ENCODE measurements at regions not wholly inside any gene's neighbourhood (a gene's known extent, or its start where the extent isn't known, plus 50 kb on each side); places are given as distances from the start of the nearest gene placed in this dataset.

GRCh38 chrX:120769576-120770341, 105.9 kb downstream of the CT47B1 start:
- peak; percentile 37; the same call in 1 of the 2 replicates for TF ChIP-seq CTCF (IDR thresholded peaks at IDR 0.05; ENCODE audit: borderline replicate concordance, insufficient read depth, low read depth, low read length)
- H3K4me3 ChIP-seq (ENCODE audit: low read depth, low read length), result no peak overlapping the region

GRCh38 chrX:120768681-120769080, 107.0 kb downstream of the CT47B1 start:
- TF ChIP-seq CTCF (IDR thresholded peaks at IDR 0.05; ENCODE audit: borderline replicate concordance, insufficient read depth, low read depth, low read length), result no peak
- no peak overlapping the region for H3K4me3 ChIP-seq (ENCODE audit: low read depth, low read length)

- H3K4me3 ChIP-seq (ENCODE audit: low read depth, low read length), result no peak overlapping the region
- TF ChIP-seq CTCF (IDR thresholded peaks at IDR 0.05; ENCODE audit: borderline replicate concordance, insufficient read depth, low read depth, low read length), result no peak
Observed at GRCh38 chrX:120768254-120768653, 107.4 kb downstream of the CT47B1 start.

- TF ChIP-seq CTCF (IDR thresholded peaks at IDR 0.05; ENCODE audit: borderline replicate concordance, insufficient read depth, low read depth, low read length), result no peak
Observed at GRCh38 chrX:120763269-120763668, 112.4 kb downstream of the CT47B1 start.

GRCh38 chrX:120761810-120762209, 113.9 kb downstream of the CT47B1 start:
- no peak overlapping the region for H3K4me3 ChIP-seq (ENCODE audit: low read depth, low read length)
- TF ChIP-seq CTCF (IDR thresholded peaks at IDR 0.05; ENCODE audit: borderline replicate concordance, insufficient read depth, low read depth, low read length), result no peak

More at GRCh38 chrX:120763269-120763668, 112.4 kb downstream of the CT47B1 start:
- no peak overlapping the region for H3K4me3 ChIP-seq (ENCODE audit: low read depth, low read length)

- H3K4me3 ChIP-seq (ENCODE audit: low read depth, low read length), result no peak overlapping the region
- no peak for TF ChIP-seq CTCF (IDR thresholded peaks at IDR 0.05; ENCODE audit: borderline replicate concordance, insufficient read depth, low read depth, low read length)
Observed at GRCh38 chrX:120759685-120760084, 116.0 kb downstream of the CT47B1 start.

Measured in GM12875 (cell line).